ENCODE measurements at regions not wholly inside any gene's neighbourhood (a gene's known extent, or its start where the extent isn't known, plus 50 kb on each side); places are given as distances from the start of the nearest gene placed in this dataset.

GRCh38 chr6:48706310-48706709, 595.3 kb upstream of the PTCHD4 start:
- Histone ChIP-seq H3K9me3 (no peaks in the 10 kb centered on the region), H3K36me3 (no peaks in the 10 kb centered on the region), H3K27me3 (no peaks in the 10 kb centered on the region), H3K4me3 (no peak overlapping the region), H3K4me1 (no peaks in the 10 kb centered on the region), H3K27ac (no peak overlapping the region)
- TF ChIP-seq POLR2AphosphoS5 (IDR thresholded peaks at IDR 0.05) (no peak), EP300 (IDR thresholded peaks at IDR 0.05) (no peak), CTCF (IDR thresholded peaks at IDR 0.05) (no peak), POLR2A (IDR thresholded peaks at IDR 0.05) (no peak)
- no peak for ATAC-seq

GRCh38 chr6:48701572-48701971, 590.6 kb upstream of the PTCHD4 start:
- Histone ChIP-seq H3K9me3 (peaks cover 0 to 12% (median 0%) of the 10 kb centered on the region in 3 donors), H3K27me3 (no peaks in the 10 kb centered on the region), H3K36me3 (no peaks in the 10 kb centered on the region), H3K4me3 (no peak overlapping the region), H3K4me1 (no peaks in the 10 kb centered on the region), H3K27ac (no peak overlapping the region)
- no peak for TF ChIP-seq POLR2A (IDR thresholded peaks at IDR 0.05)
- TF ChIP-seq EP300 (IDR thresholded peaks at IDR 0.05) = no peak
- no peak for TF ChIP-seq POLR2AphosphoS5 (IDR thresholded peaks at IDR 0.05)
- no peak for TF ChIP-seq CTCF (IDR thresholded peaks at IDR 0.05)
- 93 to 100% methylated on average over 2 to 3 of the region's 15 CpGs for WGBS, 2 donors (ENCODE audit: low coverage in 1 of 2)
- no peak for ATAC-seq

GRCh38 chr6:48695872-48696271, 584.9 kb upstream of the PTCHD4 start:
- no peaks in the 10 kb centered on the region for H3K36me3 ChIP-seq
- H3K27me3 ChIP-seq = no peaks in the 10 kb centered on the region
- H3K27ac ChIP-seq = no peak overlapping the region
- no peak for TF ChIP-seq POLR2AphosphoS5 (IDR thresholded peaks at IDR 0.05)
- no peak for TF ChIP-seq CTCF (IDR thresholded peaks at IDR 0.05)
- TF ChIP-seq POLR2A (IDR thresholded peaks at IDR 0.05) = no peak
- TF ChIP-seq EP300 (IDR thresholded peaks at IDR 0.05) = no peak
- 67 to 89% methylated on average over 3 of the region's 3 CpGs for WGBS, 2 donors (ENCODE audit: low coverage in 1 of 2)
- peaks cover 0 to 50% (median 0%) of the 10 kb centered on the region in 3 donors for H3K9me3 ChIP-seq
- ATAC-seq = no peak
- H3K4me1 ChIP-seq = no peaks in the 10 kb centered on the region
- no peak overlapping the region for H3K4me3 ChIP-seq

GRCh38 chr6:48691420-48691819, 580.4 kb upstream of the PTCHD4 start:
- 85 to 92% methylated on average over 2 of the region's 2 CpGs for WGBS, 2 donors (ENCODE audit: low coverage in 1 of 2)
- H3K9me3 ChIP-seq = peaks cover 0 to 67% (median 3%) of the 10 kb centered on the region in 3 donors
- no peak overlapping the region for H3K4me3 ChIP-seq

More at GRCh38 chr6:48691420-48691819, 580.4 kb upstream of the PTCHD4 start:
- no peak overlapping the region for H3K27ac ChIP-seq
- no peak for ATAC-seq
- no peaks in the 10 kb centered on the region for H3K36me3 ChIP-seq
- no peaks in the 10 kb centered on the region for H3K4me1 ChIP-seq
- no peaks in the 10 kb centered on the region for H3K27me3 ChIP-seq
- no peak for TF ChIP-seq POLR2AphosphoS5 (IDR thresholded peaks at IDR 0.05)
- TF ChIP-seq POLR2A (IDR thresholded peaks at IDR 0.05) = no peak
- TF ChIP-seq CTCF (IDR thresholded peaks at IDR 0.05) = no peak
- TF ChIP-seq EP300 (IDR thresholded peaks at IDR 0.05) = no peak

All from gastroesophageal sphincter (tissue), 4 donors.